H9 (cell line): ENCODE measurements at regions not wholly inside any gene's neighbourhood (a gene's known extent, or its start where the extent isn't known, plus 50 kb on each side); places are given as distances from the start of the nearest gene placed in this dataset.

Source experiments
- DNase-seq: peaks from one replicate; pipeline ENCODE4 v3.0.0-alpha.2; 2017
- H2AFZ ChIP-seq: one replicate; pipeline ENCODE4 v1.6.1; 2013; ENCODE audit warnings: mild to moderate bottlenecking, low read length, control low read depth, moderate library complexity
- H2AK5ac ChIP-seq: 2 replicates; pipeline ENCODE4 v1.6.1; 2013; ENCODE audit warnings: low read length, control low read depth, mixed read lengths; ENCODE audit not compliant: insufficient read length
- H2BK120ac ChIP-seq: one replicate; pipeline ENCODE4 v1.6.1; 2013; ENCODE audit warnings: low read depth, mild to moderate bottlenecking, low read length, control low read depth, inconsistent platforms; ENCODE audit not compliant: poor library complexity, severe bottlenecking
- H2BK12ac ChIP-seq: 2 replicates; pipeline ENCODE4 v1.6.1; 2013; ENCODE audit warnings: low read length, control low read depth, mixed read lengths, low read depth; ENCODE audit not compliant: insufficient read length
- H2BK15ac ChIP-seq: 2 replicates; pipeline ENCODE4 v1.6.1; 2013; ENCODE audit warnings: low read depth, low read length, control low read depth
- H2BK20ac ChIP-seq: one replicate; pipeline ENCODE4 v1.6.1; 2013; ENCODE audit warnings: low read depth, mild to moderate bottlenecking, low read length, control low read depth, inconsistent platforms; ENCODE audit not compliant: poor library complexity, severe bottlenecking
- H2BK5ac ChIP-seq: 2 replicates; pipeline ENCODE4 v1.6.1; 2013; ENCODE audit warnings: low read length, control low read depth, mixed read lengths; ENCODE audit not compliant: insufficient read length
- H3K14ac ChIP-seq: 2 replicates; pipeline ENCODE4 v1.6.1; 2013; ENCODE audit warnings: low read length, control low read depth; ENCODE audit not compliant: insufficient read depth
- H3K18ac ChIP-seq: 2 replicates; pipeline ENCODE4 v1.6.1; 2013; ENCODE audit warnings: low read depth, mild to moderate bottlenecking, mixed read lengths, low read length, control low read depth; ENCODE audit not compliant: insufficient read length
- H3K23ac ChIP-seq: 2 replicates; pipeline ENCODE4 v1.6.1; 2013; ENCODE audit warnings: low read length, control low read depth, mixed read lengths, low read depth; ENCODE audit not compliant: insufficient read length
- H3K23me2 ChIP-seq: 2 replicates; pipeline ENCODE4 v1.6.1; 2013; ENCODE audit warnings: low read depth, mild to moderate bottlenecking, mixed read lengths, low read length, control low read depth; ENCODE audit not compliant: insufficient read length, poor library complexity, severe bottlenecking
- H3K27ac ChIP-seq: 2 replicates; pipeline ENCODE4 v1.5.1; 2013; ENCODE audit warnings: low read length, control low read depth, mixed read lengths, low read depth; ENCODE audit not compliant: insufficient read length
- H3K27me3 ChIP-seq: 2 replicates; pipeline ENCODE4 v1.6.1; 2013; ENCODE audit warnings: low read length, control low read depth, inconsistent platforms; ENCODE audit not compliant: insufficient read depth
- H3K4ac ChIP-seq: 2 replicates; pipeline ENCODE4 v1.6.1; 2013; ENCODE audit warnings: low read depth, mild to moderate bottlenecking, control low read depth, inconsistent platforms, low read length, moderate library complexity
- H3K4me1 ChIP-seq: 2 replicates; pipeline ENCODE4 v1.6.1; 2013; ENCODE audit warnings: low read length, control low read depth, inconsistent platforms; ENCODE audit not compliant: insufficient read depth
- H3K4me2 ChIP-seq: 2 replicates; pipeline ENCODE4 v1.6.1; 2013; ENCODE audit warnings: low read length, control low read depth, mixed read lengths; ENCODE audit not compliant: insufficient read length, insufficient read depth
- H3K56ac ChIP-seq: 2 replicates; pipeline ENCODE4 v1.6.1; 2013; ENCODE audit warnings: low read depth, mild to moderate bottlenecking, mixed read lengths, low read length, control low read depth; ENCODE audit not compliant: insufficient read length
- H3K79me1 ChIP-seq: 2 replicates; pipeline ENCODE4 v1.6.1; 2013; ENCODE audit warnings: low read depth, mild to moderate bottlenecking, moderate library complexity, low read length, control low read depth, inconsistent platforms; ENCODE audit not compliant: insufficient read depth, poor library complexity, severe bottlenecking
- H3K79me2 ChIP-seq: 2 replicates; pipeline ENCODE4 v1.6.1; 2013; ENCODE audit warnings: low read length, control low read depth, inconsistent platforms; ENCODE audit not compliant: insufficient read depth
- H3K9ac ChIP-seq: 2 replicates; pipeline ENCODE4 v1.6.1; 2013; ENCODE audit warnings: low read length, control low read depth, mixed read lengths; ENCODE audit not compliant: insufficient read length; ENCODE audit errors: extremely low read depth
- H3K9me3 ChIP-seq: one replicate; pipeline ENCODE4 v1.6.1; 2013; ENCODE audit warnings: low read depth, low read length, inconsistent platforms; ENCODE audit not compliant: control insufficient read depth
- H3T11ph ChIP-seq: one replicate; pipeline ENCODE4 v1.6.1; 2013; ENCODE audit warnings: mild to moderate bottlenecking, low read length, control low read depth, inconsistent platforms
- H4K20me1 ChIP-seq: one replicate; pipeline ENCODE4 v1.6.1; 2013; ENCODE audit not compliant: control insufficient read depth, insufficient read length, insufficient read depth
- H4K5ac ChIP-seq: 2 replicates; pipeline ENCODE4 v1.6.1; 2013; ENCODE audit warnings: low read depth, mild to moderate bottlenecking, mixed read lengths, low read length, control low read depth; ENCODE audit not compliant: insufficient read length
- H4K8ac ChIP-seq: replicated peaks from 2 replicates; pipeline ENCODE4 v1.6.1; 2013; ENCODE audit warnings: low read length, control low read depth, mixed read lengths, low read depth; ENCODE audit not compliant: insufficient read length
- H4K91ac ChIP-seq: 2 replicates; pipeline ENCODE4 v1.6.1; 2013; ENCODE audit warnings: low read depth, mild to moderate bottlenecking, moderate library complexity, mixed read lengths, low read length, control low read depth; ENCODE audit not compliant: insufficient read length
- H3K27ac Mint-ChIP-seq, 3 experiments: 2 replicates in 2 of 3; 3 replicates in 1 of 3; pipeline ENCODE4 v1.8.0; 2020 to 2021; ENCODE audit warnings: mixed read lengths in 3 of 3, mild to moderate bottlenecking in 1 of 3, moderate library complexity in 1 of 3
- H3K27me3 Mint-ChIP-seq: 2 replicates; pipeline ENCODE4 v1.8.0; 2021; ENCODE audit warnings: low read depth, mild to moderate bottlenecking, moderate library complexity, mixed read lengths
- H3K36me3 Mint-ChIP-seq, 3 experiments: 2 replicates in 2 of 3; 3 replicates in 1 of 3; pipeline ENCODE4 v1.8.0; 2020 to 2021; ENCODE audit warnings: low read depth in 3 of 3, mixed read lengths in 3 of 3; ENCODE audit not compliant: insufficient read depth in 1 of 3
- H3K4me1 Mint-ChIP-seq, 2 experiments: 2 replicates each; pipeline ENCODE4 v1.8.0; 2020; ENCODE audit warnings: mixed read lengths in 2 of 2
- H3K4me3 Mint-ChIP-seq, 2 experiments: 2 replicates in 1 of 2; 3 replicates in 1 of 2; pipeline ENCODE4 v1.8.0; 2020 to 2021; ENCODE audit warnings: mild to moderate bottlenecking in 2 of 2, mixed read lengths in 2 of 2, moderate library complexity in 1 of 2
- H3K9me3 Mint-ChIP-seq, 2 experiments: 2 replicates in 1 of 2; 3 replicates in 1 of 2; pipeline ENCODE4 v1.8.0; 2020; ENCODE audit warnings: mild to moderate bottlenecking in 2 of 2, mixed read lengths in 2 of 2, moderate library complexity in 1 of 2
- CTCF ChIP-seq: fragments of 200-600 bp; sonication (generic); conservative IDR thresholded peaks from 3 replicates; pipeline ENCODE4 v1.8.0; 2021; ENCODE audit warnings: antibody characterized with exemption, mild to moderate bottlenecking
- WGBS: extraction: QIAGEN DNeasy Blood & Tissue Kit; methylation state at CpG from one replicate; pipeline ENCODE4 v1.1.7; 2013; ENCODE audit warnings: missing lambda C conversion rate, low lambda C conversion rate, mixed read lengths; ENCODE audit not compliant: insufficient read length; ENCODE audit errors: extremely low coverage; 5-methylcytosine and 5-hydroxymethylcytosine counted together

GRCh38 chr11:43556612-43557375 is 123.7 kb upstream of the HSD17B12 start:
- Histone ChIP-seq H3K79me1 (no peaks in the 10 kb centered on the region), H2AK5ac (no peak overlapping the region), H2BK15ac (no peak overlapping the region), H4K5ac (no peak overlapping the region), H4K20me1 (no peaks in the 10 kb centered on the region), H4K91ac (no peak overlapping the region), H3K4me2 (peak overlapping the region; percentile 43), H3K9ac (no peak overlapping the region), H2BK20ac (no peak overlapping the region), H3K9me3 (no peaks in the 10 kb centered on the region), H3K14ac (no peak overlapping the region), H4K8ac (no peak overlapping the region), H2BK12ac (no peak overlapping the region), H3K23me2 (peaks cover 18% of the 10 kb centered on the region), H3K4ac (no peak overlapping the region), H2BK5ac (no peak overlapping the region), H3K23ac (no peak overlapping the region), H2BK120ac (no peak overlapping the region), H3K27ac (no peak overlapping the region), H3T11ph (no peak overlapping the region), H3K79me2 (no peaks in the 10 kb centered on the region), H3K27me3 (no peaks in the 10 kb centered on the region), H2AFZ (no peak overlapping the region), H3K56ac (no peak overlapping the region), H3K18ac (no peak overlapping the region), H3K4me1 (peaks cover 14% of the 10 kb centered on the region)
- no peaks in the 10 kb centered on the region; a peak in 1 of 7 replicates for H3K36me3 Mint-ChIP-seq
- peak overlapping the region in 1 of 3 experiments; percentile 20; a peak in 1 of 7 replicates for H3K27ac Mint-ChIP-seq
- peaks cover 55 to 65% of the 10 kb centered on the region in 2 experiments for H3K4me1 Mint-ChIP-seq
- no peaks in the 10 kb centered on the region; a peak in 1 of 5 replicates for H3K9me3 Mint-ChIP-seq
- no peak for DNase-seq
- WGBS = no CpG with 5 or more reads among the region's 10 CpGs
- peak overlapping the region; percentile 63 to 76 for H3K4me3 Mint-ChIP-seq
- TF ChIP-seq CTCF = no peak
- H3K27me3 Mint-ChIP-seq = peaks cover 40% of the 10 kb centered on the region
